ENCODE measurements at regions not wholly inside any gene's neighbourhood (a gene's known extent, or its start where the extent isn't known, plus 50 kb on each side); places are given as distances from the start of the nearest gene placed in this dataset.

DNA sequence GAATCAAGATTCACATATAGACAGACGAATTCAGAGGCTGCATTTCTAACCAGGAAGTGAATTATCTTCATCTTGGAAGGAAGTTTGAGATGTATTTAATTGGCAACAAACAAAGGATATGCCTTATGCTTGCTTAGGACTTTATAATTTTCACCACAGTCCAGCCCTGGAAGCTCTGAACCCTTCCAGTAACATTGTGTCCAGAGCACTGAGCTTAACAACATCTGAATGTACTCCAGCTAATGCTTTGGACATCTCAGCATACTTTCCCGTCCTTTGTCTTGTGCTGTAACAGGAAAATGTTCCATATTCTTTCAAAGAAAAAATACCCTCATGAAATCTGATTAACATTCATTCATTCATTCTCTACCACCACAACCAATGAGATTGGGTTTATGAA lies 136.3 kb upstream of the SPATS2L start:
- TF ChIP-seq, protein P1, sequence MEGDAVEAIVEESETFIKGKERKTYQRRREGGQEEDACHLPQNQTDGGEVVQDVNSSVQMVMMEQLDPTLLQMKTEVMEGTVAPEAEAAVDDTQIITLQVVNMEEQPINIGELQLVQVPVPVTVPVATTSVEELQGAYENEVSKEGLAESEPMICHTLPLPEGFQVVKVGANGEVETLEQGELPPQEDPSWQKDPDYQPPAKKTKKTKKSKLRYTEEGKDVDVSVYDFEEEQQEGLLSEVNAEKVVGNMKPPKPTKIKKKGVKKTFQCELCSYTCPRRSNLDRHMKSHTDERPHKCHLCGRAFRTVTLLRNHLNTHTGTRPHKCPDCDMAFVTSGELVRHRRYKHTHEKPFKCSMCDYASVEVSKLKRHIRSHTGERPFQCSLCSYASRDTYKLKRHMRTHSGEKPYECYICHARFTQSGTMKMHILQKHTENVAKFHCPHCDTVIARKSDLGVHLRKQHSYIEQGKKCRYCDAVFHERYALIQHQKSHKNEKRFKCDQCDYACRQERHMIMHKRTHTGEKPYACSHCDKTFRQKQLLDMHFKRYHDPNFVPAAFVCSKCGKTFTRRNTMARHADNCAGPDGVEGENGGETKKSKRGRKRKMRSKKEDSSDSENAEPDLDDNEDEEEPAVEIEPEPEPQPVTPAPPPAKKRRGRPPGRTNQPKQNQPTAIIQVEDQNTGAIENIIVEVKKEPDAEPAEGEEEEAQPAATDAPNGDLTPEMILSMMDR (IDR thresholded peaks at IDR 0.05; ENCODE audit: low read depth, low read length, poor library complexity, severe bottlenecking), result no peak
- no peak for TF ChIP-seq EZH2phosphoT487 (IDR thresholded peaks at IDR 0.05; ENCODE audit: borderline replicate concordance, low read length)
- no peaks in the 10 kb centered on the region for H3K9me3 ChIP-seq (ENCODE audit: control insufficient read depth, insufficient read depth, low read length)
- H3K4me2 ChIP-seq (ENCODE audit: low read length), result no peak overlapping the region
- no peak overlapping the region for H3K27ac ChIP-seq (ENCODE audit: low read depth, low read length)
- H4K20me1 ChIP-seq (ENCODE audit: control insufficient read depth, insufficient read depth, low read depth, low read length), result no peaks in the 10 kb centered on the region
- no peaks in the 10 kb centered on the region for H3K4me1 ChIP-seq (ENCODE audit: control insufficient read depth, low read length)
- H3K27me3 ChIP-seq (ENCODE audit: control insufficient read depth, low read length), result peaks cover 9% of the 10 kb centered on the region
- H3K36me3 ChIP-seq (ENCODE audit: control insufficient read depth, low read length), result no peaks in the 10 kb centered on the region
- no peaks in the 10 kb centered on the region for H3K9me2 ChIP-seq (replicated peaks; ENCODE audit: control insufficient read depth, low read length)
- no peak overlapping the region for H3K4me3 ChIP-seq (ENCODE audit: low read length)
- H3K79me2 ChIP-seq (ENCODE audit: control insufficient read depth, low read length), result no peaks in the 10 kb centered on the region
- H3F3A ChIP-seq (ENCODE audit: control insufficient read depth, insufficient read depth), result no peaks in the 10 kb centered on the region

- no peak for TF ChIP-seq EZH2phosphoT487 (IDR thresholded peaks at IDR 0.05; ENCODE audit: borderline replicate concordance, low read length)
- TF ChIP-seq, protein P1 (IDR thresholded peaks at IDR 0.05; ENCODE audit: low read depth, low read length, poor library complexity, severe bottlenecking), result no peak
Measured at GRCh38 chr2:200171731-200172482, 134.6 kb upstream of the SPATS2L start.

DNA sequence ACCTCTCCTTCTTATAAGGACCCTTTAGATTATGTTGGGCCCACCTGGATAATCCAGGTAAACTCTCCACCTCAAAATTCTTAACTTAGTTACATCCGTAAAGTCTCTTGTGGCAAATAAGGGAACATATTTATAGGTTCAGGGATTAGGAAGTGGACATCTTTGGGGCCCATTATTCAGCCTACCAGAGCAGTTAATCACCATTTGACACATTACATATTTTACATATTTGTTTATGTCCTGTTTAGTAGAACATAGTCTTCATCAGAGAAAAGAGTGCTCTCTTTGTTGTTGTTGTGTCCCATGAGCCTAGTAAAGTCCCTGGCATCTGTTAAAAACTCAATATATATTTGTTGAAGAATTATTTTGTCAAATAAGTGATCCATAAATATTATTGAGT lies 134.0 kb upstream of the SPATS2L start:
- Histone ChIP-seq H3K4me1 (ENCODE audit: control insufficient read depth, low read length) (no peaks in the 10 kb centered on the region), H3K4me3 (ENCODE audit: low read length) (no peak overlapping the region), H3K27ac (ENCODE audit: low read depth, low read length) (no peak overlapping the region), H3K4me2 (ENCODE audit: low read length) (no peak overlapping the region), H3K9me2 (replicated peaks; ENCODE audit: control insufficient read depth, low read length) (no peaks in the 10 kb centered on the region), H3K36me3 (ENCODE audit: control insufficient read depth, low read length) (no peaks in the 10 kb centered on the region), H3F3A (ENCODE audit: control insufficient read depth, insufficient read depth) (no peaks in the 10 kb centered on the region), H4K20me1 (ENCODE audit: control insufficient read depth, insufficient read depth, low read depth, low read length) (no peaks in the 10 kb centered on the region), H3K27me3 (ENCODE audit: control insufficient read depth, low read length) (peaks cover 7% of the 10 kb centered on the region), H3K79me2 (ENCODE audit: control insufficient read depth, low read length) (no peaks in the 10 kb centered on the region), H3K9me3 (ENCODE audit: control insufficient read depth, insufficient read depth, low read length) (no peaks in the 10 kb centered on the region; the same call in 1 of the 2 replicates)
- TF ChIP-seq, protein P1 (IDR thresholded peaks at IDR 0.05; ENCODE audit: low read depth, low read length, poor library complexity, severe bottlenecking), result no peak
- no peak for TF ChIP-seq EZH2phosphoT487 (IDR thresholded peaks at IDR 0.05; ENCODE audit: borderline replicate concordance, low read length)

More at GRCh38 chr2:200171731-200172482, 134.6 kb upstream of the SPATS2L start:
- no peak overlapping the region for H3K4me3 ChIP-seq (ENCODE audit: low read length)
- H3F3A ChIP-seq (ENCODE audit: control insufficient read depth, insufficient read depth), result no peaks in the 10 kb centered on the region
- H4K20me1 ChIP-seq (ENCODE audit: control insufficient read depth, insufficient read depth, low read depth, low read length), result no peaks in the 10 kb centered on the region
- no peaks in the 10 kb centered on the region for H3K4me1 ChIP-seq (ENCODE audit: control insufficient read depth, low read length)
- no peaks in the 10 kb centered on the region for H3K36me3 ChIP-seq (ENCODE audit: control insufficient read depth, low read length)
- H3K27me3 ChIP-seq (ENCODE audit: control insufficient read depth, low read length), result peaks cover 9% of the 10 kb centered on the region
- no peak overlapping the region for H3K27ac ChIP-seq (ENCODE audit: low read depth, low read length)
- no peaks in the 10 kb centered on the region for H3K79me2 ChIP-seq (ENCODE audit: control insufficient read depth, low read length)
- H3K9me3 ChIP-seq (ENCODE audit: control insufficient read depth, insufficient read depth, low read length), result no peaks in the 10 kb centered on the region; the same call in 1 of the 2 replicates
- H3K4me2 ChIP-seq (ENCODE audit: low read length), result no peak overlapping the region
- H3K9me2 ChIP-seq (replicated peaks; ENCODE audit: control insufficient read depth, low read length), result no peaks in the 10 kb centered on the region

Measured in DOHH2 (cell line).